Renal cortex interstitium (tissue), 11 donors: ENCODE measurements at regions not wholly inside any gene's neighbourhood (a gene's known extent, or its start where the extent isn't known, plus 50 kb on each side); places are given as distances from the start of the nearest gene placed in this dataset.

Experiments used
- DNase-seq, 11 donors: peaks; one replicate each; pipeline ENCODE4 v3.0.0-alpha.2; 2013; ENCODE audit warnings: low read depth in 9 of 11, low spot score in 4 of 11; ENCODE audit errors: extremely low read depth in 1 of 11

DNA sequence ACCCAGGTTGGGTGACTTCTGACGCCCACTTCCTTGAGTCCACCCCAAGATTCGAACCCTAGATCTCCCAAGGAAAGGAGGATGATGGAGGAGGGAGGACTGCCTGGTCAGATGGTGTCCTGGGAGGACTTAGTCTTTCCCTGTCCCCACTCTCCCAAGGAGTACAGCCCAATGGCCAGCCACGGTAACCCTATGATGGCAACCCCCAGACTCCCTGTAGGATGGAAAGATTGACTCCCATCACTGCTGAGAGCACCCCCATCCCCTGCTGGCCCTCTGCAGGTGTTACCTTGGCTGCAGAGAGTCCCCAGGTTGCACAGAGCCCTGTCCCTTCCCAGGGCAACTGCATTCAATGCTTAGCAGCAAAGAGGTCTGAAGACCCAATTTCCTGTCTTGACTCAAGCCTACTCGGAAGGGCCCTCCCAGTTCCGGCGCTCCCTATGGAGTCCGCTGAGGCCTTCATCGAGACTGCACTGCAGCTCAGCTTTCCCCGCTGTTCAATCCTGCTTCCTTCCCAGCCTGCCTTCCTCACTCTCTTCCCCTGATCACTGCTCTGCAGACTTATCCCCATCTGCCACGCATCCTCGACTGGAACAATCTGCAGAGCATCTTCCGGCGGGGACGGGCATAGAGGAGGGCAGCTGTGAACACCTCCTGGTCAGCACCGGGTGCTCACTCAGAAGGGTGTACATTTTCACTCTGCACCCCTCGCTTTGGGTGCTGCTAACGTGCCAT is 50.8 kb upstream of the OCM2 start:
- DNase-seq: no peak

DNA sequence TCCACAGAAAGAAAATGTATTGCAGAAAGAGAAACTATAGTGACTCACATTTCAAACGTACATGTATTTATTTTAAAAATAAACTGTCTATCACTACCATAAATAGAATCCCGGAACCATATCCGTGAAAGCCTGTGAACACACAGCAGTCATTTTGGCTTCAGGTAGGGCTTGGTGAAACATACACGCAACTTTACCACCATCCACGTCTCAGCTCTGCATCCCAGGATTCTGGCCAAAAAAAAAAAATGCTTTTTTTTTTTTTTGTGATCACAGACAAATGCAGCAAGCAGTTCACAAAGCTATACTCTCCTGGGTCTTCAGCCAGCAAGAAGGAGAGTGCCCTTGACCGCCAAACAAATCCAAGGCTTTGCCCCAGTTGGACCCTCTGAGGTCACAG is 56.8 kb upstream of the OCM2 start:
- DNase-seq: no peak

DNA sequence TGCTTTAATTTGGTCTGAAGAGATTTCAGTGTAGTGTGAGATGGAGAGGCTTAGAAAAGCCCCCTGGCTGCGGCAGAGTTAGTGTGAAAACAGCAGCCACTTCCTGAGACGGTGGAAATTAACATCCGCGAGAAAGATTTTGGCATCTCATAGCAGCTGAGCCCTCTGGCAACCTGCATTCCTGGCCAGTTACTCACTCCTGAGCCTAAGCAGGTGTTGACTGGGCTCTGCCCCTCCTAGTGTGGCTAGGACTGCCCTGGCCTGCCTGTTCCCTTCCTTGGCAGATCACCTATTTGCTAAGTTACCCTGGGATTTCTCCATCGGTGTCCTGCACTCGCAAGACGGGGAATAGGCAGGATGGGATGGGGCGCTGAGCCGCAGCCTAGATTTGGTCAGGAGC is 57.6 kb upstream of the LMTK2 start:
- DNase-seq: no peak

DNA sequence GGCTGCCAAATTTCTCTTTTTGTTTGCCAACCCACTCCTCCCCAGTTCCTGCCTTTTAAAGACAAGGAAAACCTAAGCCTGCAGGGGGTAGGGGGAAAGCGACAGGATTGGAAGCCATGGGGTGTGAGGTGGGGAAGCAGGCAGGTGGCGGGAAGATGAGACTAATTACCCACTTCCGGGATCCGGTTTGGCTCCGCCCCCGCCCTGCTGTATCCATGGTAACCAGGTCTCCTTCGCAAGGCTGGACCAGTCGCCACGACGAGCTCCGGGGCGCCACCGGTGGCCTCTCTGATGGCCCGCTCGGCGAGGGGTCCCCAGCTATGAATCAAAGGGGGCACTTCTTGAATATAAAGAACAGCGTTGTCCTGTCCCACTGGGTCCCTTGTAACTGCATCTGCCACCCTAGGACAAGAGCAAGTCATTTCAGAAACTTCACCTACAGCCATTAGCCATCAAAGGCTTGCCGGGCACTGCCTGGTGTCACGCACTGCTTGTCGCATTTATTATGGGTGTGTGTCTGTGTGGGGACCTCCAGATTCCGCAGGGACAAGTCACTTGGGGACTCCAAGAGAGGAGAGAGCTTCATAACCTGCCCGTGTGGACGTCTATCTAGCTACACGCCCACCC is 55.4 kb upstream of the LMTK2 start:
- DNase-seq: peak in 3 of 11 donors; percentile 1 to 12 (median 3)

DNA sequence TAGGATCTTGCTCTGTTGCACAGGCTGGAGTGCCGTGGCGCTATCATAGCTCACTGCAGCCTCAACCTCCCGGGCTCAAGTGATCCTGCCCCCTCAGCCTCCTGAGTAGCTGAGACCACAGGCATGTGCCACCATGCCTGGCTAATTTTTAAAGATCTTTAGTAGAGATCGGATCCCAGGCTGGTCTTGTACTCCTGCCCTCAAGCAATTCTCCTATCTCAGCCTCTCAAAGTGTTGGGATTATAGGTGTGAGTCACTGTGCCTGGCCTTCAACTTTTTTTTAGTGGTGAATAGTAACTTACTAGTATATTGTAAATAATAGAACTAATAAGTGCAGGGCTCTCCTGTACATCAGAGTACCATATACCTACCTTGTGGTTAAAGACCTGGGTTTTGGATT is 52.1 kb upstream of the LMTK2 start:
- DNase-seq: no peak

DNA sequence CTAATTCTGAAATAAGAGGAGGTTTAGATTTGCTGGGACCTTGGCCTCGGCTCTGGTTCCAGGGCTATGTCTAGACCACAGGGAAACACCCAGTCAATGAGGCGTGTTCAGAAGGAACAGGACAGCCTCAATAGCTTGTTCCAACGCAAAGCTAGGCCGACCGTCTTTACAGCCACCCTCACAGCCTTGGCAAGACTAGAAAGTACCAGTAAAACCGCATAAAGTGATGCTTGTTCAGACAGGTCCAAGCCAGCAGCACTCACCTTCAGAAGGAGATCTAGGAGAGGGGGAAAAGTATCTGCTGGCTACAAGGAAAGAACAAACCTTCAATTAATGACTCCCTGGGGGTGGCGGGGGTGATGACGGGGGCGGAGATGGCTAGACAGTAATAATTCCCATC is 50.1 kb upstream of the LMTK2 start:
- no peak for DNase-seq
